Cardiac fibroblast (primary cell): ENCODE measurements at regions not wholly inside any gene's neighbourhood (a gene's known extent, or its start where the extent isn't known, plus 50 kb on each side); places are given as distances from the start of the nearest gene placed in this dataset.

Source experiments
- DNase-seq, 2 donors: peaks; one replicate each; pipeline versions ENCODE4 v3.0.0 to v3.0.0-alpha.2; 2010; ENCODE audit warnings: low read depth in 2 of 2
- H3K4me3 ChIP-seq, 2 donors: replicated peaks in 1 of 2; 1 replicate in 1 of 2; 2 replicates in 1 of 2; pipeline ENCODE4 v1.5.1; 2011; ENCODE audit warnings: low read depth in 2 of 2, low read length in 2 of 2, mild to moderate bottlenecking in 2 of 2, moderate library complexity in 1 of 2
- TF ChIP-seq, protein P1 (sequence below): IDR thresholded peaks from one replicate; pipeline ENCODE4 v1.5.1; 2011; ENCODE audit warnings: low read depth, mild to moderate bottlenecking, low read length, inconsistent platforms

DNA sequence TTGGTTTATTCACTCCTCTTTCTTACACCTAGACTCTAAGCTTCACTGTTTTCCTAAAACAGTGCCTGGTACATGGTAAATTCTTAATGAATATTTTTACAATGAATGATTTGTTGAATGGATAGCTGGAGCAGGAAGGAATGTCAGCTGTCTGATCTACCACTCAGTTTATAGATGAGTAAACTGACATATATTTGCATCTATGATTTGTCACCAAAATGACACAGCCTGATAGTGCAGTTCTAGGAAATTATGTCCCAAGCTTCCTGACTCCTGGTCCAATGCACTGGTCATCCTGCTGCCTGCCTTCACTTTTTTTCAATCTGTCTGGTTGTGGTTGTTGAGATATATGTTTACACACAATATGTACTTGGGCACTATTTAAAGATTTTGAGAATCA is 651.7 kb upstream of the WWC1 start:
- TF ChIP-seq, protein P1, sequence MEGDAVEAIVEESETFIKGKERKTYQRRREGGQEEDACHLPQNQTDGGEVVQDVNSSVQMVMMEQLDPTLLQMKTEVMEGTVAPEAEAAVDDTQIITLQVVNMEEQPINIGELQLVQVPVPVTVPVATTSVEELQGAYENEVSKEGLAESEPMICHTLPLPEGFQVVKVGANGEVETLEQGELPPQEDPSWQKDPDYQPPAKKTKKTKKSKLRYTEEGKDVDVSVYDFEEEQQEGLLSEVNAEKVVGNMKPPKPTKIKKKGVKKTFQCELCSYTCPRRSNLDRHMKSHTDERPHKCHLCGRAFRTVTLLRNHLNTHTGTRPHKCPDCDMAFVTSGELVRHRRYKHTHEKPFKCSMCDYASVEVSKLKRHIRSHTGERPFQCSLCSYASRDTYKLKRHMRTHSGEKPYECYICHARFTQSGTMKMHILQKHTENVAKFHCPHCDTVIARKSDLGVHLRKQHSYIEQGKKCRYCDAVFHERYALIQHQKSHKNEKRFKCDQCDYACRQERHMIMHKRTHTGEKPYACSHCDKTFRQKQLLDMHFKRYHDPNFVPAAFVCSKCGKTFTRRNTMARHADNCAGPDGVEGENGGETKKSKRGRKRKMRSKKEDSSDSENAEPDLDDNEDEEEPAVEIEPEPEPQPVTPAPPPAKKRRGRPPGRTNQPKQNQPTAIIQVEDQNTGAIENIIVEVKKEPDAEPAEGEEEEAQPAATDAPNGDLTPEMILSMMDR: no peak
- no peak overlapping the region for H3K4me3 ChIP-seq
- peak in 1 of 2 donors; percentile 52 for DNase-seq

DNA sequence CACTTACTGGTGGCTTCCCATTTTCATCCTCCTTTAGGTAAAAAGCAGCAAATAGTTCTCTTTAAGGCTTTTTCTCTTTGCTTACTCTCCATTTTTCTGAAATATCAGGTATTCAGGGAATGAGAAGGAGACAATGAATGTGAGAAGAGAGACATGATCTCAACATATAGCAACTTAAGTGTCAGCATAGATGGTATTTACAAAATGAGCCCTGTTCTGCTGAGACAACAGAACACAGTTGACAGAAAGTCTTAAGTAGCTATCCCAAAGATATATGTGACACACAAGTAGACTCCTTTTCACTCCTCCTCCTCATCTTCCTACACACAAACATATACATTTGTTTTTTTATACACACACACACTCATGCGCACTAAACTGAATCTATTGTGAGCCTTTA is 649.3 kb upstream of the WWC1 start:
- TF ChIP-seq, protein P1: no peak
- no peak for DNase-seq
- no peak overlapping the region for H3K4me3 ChIP-seq

DNA sequence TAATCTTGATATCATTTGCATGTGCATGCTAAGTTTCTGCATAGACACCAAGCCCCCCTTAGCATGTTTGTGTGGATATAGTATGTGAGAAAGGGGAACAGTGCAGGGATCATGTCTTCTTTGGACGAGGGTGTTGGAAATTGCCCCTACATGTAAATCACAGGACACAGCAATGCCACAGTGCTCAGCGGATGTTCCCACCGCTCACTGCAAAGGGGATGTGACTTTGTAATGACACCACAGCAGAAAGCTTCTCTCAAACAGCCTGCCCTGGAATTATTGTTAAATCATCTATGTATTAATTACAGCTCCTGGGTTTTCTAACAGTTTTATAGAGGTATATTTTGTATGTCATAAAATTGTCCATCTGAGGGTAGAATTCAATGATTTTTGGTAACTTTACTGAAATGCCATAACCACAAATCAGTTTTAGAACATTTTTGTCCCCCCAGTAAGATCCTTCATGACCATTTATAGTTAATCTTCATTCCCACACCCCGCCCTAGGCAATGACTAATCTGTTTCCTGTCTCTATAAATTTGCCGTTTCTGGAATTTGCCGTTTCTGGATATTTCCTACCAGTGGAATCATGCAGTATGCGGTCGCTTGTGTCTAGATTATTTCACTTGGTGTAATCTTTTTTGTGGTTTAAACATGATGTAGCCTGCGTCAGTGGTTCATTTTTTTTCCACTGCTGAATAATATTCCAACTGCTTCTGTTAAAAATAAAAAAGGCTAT is 648.5 kb upstream of the WWC1 start:
- DNase-seq: peak; percentile 95
- H3K4me3 ChIP-seq: no peak overlapping the region
- TF ChIP-seq, protein P1: no peak

DNA sequence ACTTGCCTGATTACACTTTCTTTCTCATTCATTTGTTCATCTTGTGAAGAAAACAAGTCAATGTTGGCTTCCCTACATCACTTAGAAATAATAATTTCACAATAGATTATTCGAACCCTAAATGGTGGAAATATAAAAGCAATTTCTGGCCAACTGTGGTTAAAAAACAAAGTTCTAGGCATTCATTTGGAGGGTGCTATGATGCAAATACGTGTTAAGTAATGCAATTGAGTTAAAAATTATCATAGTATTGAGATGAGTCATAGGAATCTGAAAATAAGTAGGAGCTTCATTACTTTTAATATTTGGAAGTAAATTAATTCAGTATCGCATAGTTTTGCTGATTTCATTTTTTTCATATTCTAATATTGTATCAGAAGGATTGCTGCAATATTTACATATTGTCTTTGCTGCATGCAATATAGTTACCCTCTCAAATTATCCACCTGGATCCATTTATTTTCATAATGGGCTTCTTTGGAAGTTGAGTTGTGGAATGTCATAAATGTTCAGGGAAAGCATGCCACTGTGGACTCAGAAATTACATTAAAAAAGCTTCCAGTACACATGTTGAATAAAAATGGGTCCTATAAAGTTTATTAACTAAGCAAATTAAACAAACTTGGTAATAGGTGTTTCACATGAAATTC is 647.7 kb upstream of the WWC1 start:
- DNase-seq: peak; percentile 43 to 69
- TF ChIP-seq, protein P1: no peak
- no peak overlapping the region for H3K4me3 ChIP-seq

DNA sequence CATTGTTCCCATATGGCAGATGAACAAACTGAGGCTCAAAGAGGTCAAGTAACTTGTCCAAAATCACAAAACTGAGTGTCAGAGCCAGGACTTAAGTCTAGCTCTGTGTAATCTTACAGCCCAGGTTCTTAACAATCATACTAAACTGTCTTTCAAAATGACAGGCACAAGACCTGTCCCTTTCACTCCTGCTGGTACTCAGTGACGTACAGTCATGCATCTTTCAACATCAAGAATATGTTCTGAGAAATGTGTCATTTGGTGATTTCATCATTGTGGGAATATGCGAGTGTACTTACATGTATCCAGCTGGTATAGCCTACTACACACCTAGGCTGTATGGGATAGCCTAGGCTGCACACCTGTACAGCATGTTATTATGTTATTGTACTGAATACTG is 646.8 kb upstream of the WWC1 start:
- TF ChIP-seq, protein P1: no peak
- DNase-seq: peak in 1 of 2 donors; percentile 74
- no peak overlapping the region for H3K4me3 ChIP-seq

DNA sequence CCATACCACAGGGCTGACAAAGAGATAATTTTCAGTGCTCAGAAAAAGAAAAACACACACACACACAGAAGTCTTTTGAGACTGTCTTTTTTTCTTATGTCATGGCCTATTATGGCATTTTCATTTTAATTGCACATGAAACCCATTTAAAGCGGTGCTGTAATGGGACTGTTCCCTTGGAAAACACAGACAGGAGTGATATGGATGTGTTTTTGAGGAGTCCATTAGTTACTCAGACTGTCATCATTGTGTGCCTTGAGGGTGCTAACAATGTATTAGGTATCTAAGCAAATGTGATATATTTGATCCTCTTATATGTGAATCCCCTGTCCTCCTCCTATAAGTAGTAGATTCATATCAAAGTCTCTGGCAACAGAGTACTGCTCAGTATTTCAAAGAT is 642.0 kb upstream of the WWC1 start:
- H3K4me3 ChIP-seq: no peak overlapping the region
- TF ChIP-seq, protein P1: no peak
- DNase-seq: no peak

DNA sequence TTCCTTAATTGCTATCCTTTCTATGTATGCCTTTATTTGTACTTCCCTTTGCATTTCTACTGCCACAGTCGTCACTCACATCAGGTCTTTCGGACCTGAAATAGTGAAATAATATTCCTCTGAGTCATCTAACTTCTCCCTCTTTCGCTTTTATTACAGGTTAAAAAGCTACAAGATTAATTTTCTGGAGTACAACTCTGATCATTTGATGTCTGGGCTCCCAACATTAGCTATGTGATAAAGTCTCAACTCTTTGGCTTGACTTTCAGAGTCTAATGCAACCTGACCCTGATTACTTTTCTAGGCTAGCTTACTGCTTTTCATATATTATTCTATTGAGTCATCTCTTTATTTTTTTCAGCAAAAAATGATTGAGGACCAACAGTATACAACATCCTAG is 638.8 kb upstream of the WWC1 start:
- peak in 1 of 2 donors; percentile 44 for DNase-seq
- TF ChIP-seq, protein P1: no peak
- H3K4me3 ChIP-seq: no peak overlapping the region
